ENCODE measurements at regions not wholly inside any gene's neighbourhood (a gene's known extent, or its start where the extent isn't known, plus 50 kb on each side); places are given as distances from the start of the nearest gene placed in this dataset.

DNA sequence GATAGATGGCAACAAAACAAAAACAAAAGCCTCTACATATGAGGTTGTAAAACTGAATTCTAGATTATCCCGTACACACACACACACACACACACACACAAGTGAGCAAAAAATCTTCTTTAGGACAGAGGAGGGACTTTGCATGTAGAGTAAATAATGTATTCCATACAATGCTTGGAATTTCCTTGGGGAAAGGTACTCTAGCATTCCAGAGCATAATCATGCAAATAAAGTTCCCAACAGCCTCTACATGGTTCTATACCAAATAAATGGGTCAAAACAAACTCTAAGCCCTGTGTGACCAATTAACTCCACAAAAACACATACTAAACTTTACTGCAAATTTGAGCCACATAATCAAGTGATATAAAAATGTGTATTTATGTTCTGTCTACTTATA lies 191.4 kb downstream of the RBM43 start:
- TF ChIP-seq CTCF (IDR thresholded peaks at IDR 0.05) (no peak), POLR2AphosphoS5 (IDR thresholded peaks at IDR 0.05; ENCODE audit: low read depth, low read length) (no peak), TCF7L2 (IDR thresholded peaks at IDR 0.05; ENCODE audit: low read depth, low read length) (no peak), SIN3A (IDR thresholded peaks at IDR 0.05; ENCODE audit: borderline replicate concordance, insufficient read depth, low read depth, low read length) (no peak)
